Right atrium auricular region (tissue), 2 donors: ENCODE measurements at regions not wholly inside any gene's neighbourhood (a gene's known extent, or its start where the extent isn't known, plus 50 kb on each side); places are given as distances from the start of the nearest gene placed in this dataset.
"Not testable (repeated sequence)": the region's sequence is repeated elsewhere in the genome, so short reads cannot be mapped to it uniquely, and the experiment has no call there.

Experiments
- DNase-seq: peaks from one replicate; pipeline ENCODE4 v3.0.0-alpha.2; 2019; ENCODE audit warnings: low spot score
- H3K27ac ChIP-seq, 2 donors: fragments of 200-600 bp; sonication (generic); 1 replicate in 1 of 2; 2 replicates in 1 of 2; pipeline ENCODE4 v1.5.1; 2016 to 2019
- H3K27me3 ChIP-seq, 2 donors: fragments of 200-600 bp; sonication (generic); one replicate each; pipeline versions ENCODE4 v1.5.1 to v1.6.0; 2017 to 2019
- H3K36me3 ChIP-seq: fragments of 200-600 bp; sonication (generic); one replicate; pipeline ENCODE4 v1.5.1; 2016
- H3K4me1 ChIP-seq, 2 donors: fragments of 200-600 bp; sonication (generic); one replicate each; pipeline versions ENCODE4 v1.5.1 to v1.6.0; 2017 to 2019
- H3K4me3 ChIP-seq, 2 donors: fragments of 200-600 bp; sonication (generic); 1 replicate in 1 of 2; 2 replicates in 1 of 2; pipeline ENCODE4 v1.5.1; 2017 to 2019; ENCODE audit warnings: mild to moderate bottlenecking in 1 of 2, moderate library complexity in 1 of 2
- H3K9me3 ChIP-seq, 2 donors: fragments of 200-600 bp; sonication (generic); one replicate each; pipeline ENCODE4 v1.5.1; 2019
- TF ChIP-seq, protein P1 (sequence below), 2 donors: fragments of 200-600 bp; sonication (generic); IDR thresholded peaks; one replicate each; pipeline ENCODE4 v1.5.1; 2019; ENCODE audit warnings: antibody characterized with exemption in 2 of 2

DNA sequence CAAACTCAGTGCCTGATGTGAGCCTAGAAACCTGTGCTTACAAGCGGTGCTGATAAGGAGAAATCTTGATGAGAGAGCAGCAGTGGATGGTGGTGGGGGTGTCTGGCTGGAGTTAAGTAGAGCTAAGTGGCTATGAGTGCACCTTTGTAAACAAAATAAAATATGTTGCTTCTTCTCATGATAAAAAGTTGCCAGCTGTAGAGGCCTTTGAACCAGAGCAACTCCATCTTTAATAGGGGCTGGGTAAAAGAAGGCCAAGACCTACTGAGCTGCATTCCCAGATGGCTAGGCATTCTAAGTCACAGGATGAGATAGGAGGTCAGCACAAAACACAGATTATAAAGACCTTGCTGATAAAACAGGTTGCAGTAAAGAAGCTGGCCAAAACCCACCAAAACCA, 107.6 kb upstream of the FAM3C start:
- no peaks in the 10 kb centered on the region for H3K36me3 ChIP-seq
- no peak for DNase-seq
- TF ChIP-seq, protein P1, sequence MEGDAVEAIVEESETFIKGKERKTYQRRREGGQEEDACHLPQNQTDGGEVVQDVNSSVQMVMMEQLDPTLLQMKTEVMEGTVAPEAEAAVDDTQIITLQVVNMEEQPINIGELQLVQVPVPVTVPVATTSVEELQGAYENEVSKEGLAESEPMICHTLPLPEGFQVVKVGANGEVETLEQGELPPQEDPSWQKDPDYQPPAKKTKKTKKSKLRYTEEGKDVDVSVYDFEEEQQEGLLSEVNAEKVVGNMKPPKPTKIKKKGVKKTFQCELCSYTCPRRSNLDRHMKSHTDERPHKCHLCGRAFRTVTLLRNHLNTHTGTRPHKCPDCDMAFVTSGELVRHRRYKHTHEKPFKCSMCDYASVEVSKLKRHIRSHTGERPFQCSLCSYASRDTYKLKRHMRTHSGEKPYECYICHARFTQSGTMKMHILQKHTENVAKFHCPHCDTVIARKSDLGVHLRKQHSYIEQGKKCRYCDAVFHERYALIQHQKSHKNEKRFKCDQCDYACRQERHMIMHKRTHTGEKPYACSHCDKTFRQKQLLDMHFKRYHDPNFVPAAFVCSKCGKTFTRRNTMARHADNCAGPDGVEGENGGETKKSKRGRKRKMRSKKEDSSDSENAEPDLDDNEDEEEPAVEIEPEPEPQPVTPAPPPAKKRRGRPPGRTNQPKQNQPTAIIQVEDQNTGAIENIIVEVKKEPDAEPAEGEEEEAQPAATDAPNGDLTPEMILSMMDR (IDR thresholded peaks at IDR 0.05) = no peak
- no peak overlapping the region for H3K27ac ChIP-seq
- H3K4me3 ChIP-seq = no peak overlapping the region
- H3K4me1 ChIP-seq = no peaks in the 10 kb centered on the region
- peaks cover 0 to 21% of the 10 kb centered on the region in 2 donors for H3K9me3 ChIP-seq
- no peaks in the 10 kb centered on the region for H3K27me3 ChIP-seq

DNA sequence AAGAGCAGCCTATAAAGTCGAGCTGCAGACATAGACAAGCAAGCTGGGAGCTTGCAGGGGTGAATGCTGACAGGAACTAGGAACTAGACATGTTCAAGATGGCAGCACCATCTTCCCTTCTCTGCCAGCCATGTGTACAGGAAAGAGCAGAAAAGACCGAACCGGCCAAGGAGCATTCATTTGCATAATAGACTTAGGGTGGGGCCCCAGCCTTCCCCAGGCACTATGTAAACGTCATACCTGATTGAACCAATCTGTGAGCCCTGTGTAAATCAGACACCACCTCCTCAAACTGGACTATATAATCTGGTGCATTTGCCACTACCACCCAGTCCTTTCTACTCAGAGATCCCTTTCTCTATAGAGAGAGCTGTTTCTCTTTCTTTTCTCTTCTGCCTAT, 106.9 kb upstream of the FAM3C start:
- no peak for DNase-seq
- Histone ChIP-seq H3K27me3 (no peaks in the 10 kb centered on the region), H3K27ac (no peak overlapping the region), H3K36me3 (no peaks in the 10 kb centered on the region), H3K4me1 (no peaks in the 10 kb centered on the region), H3K4me3 (no peak overlapping the region), H3K9me3 (peaks cover 0 to 22% of the 10 kb centered on the region in 2 donors)
- TF ChIP-seq, protein P1 (IDR thresholded peaks at IDR 0.05) = no peak

DNA sequence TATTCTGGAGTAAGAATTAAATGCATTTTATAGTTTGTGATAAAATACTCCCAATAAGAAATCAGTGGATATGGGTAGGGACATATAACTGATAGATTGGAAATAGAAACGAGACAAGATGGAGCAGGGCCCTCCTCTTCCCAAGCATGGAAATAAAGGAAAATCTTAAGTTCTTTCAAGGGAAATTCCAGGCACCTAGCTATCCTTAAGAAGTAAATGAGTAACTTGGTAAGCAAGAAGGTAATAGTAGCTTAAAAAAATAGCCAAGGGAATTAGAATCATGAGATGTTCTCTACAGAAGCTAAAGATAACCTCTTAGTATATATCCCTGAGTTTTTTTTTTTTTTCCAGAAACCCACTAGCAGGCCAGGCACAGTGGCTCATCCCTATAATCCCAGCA, 105.5 kb upstream of the FAM3C start:
- no peak for DNase-seq
- Histone ChIP-seq H3K27ac (no peak overlapping the region), H3K4me3 (no peak overlapping the region), H3K9me3 (peaks cover 0 to 30% of the 10 kb centered on the region in 2 donors), H3K27me3 (no peaks in the 10 kb centered on the region), H3K36me3 (no peaks in the 10 kb centered on the region), H3K4me1 (no peaks in the 10 kb centered on the region)
- TF ChIP-seq, protein P1 (IDR thresholded peaks at IDR 0.05) = no peak

GRCh38 chr7:121500360-121501058, 104.4 kb upstream of the FAM3C start:
- TF ChIP-seq, protein P1 (IDR thresholded peaks at IDR 0.05) = no peak
- DNase-seq = no peak
- H3K36me3 ChIP-seq = no peaks in the 10 kb centered on the region

GRCh38 chr7:121499624-121500023, 103.5 kb upstream of the FAM3C start:
- Histone ChIP-seq H3K4me3 (no peak overlapping the region), H3K9me3 (peaks cover 0 to 11% of the 10 kb centered on the region in 2 donors), H3K4me1 (no peaks in the 10 kb centered on the region), H3K27ac (no peak overlapping the region), H3K27me3 (no peaks in the 10 kb centered on the region), H3K36me3 (no peaks in the 10 kb centered on the region)
- TF ChIP-seq, protein P1 (IDR thresholded peaks at IDR 0.05) = no peak
- DNase-seq = no peak

More at GRCh38 chr7:121500360-121501058, 104.4 kb upstream of the FAM3C start:
- Histone ChIP-seq H3K4me3 (no peak overlapping the region), H3K27ac (no peak overlapping the region), H3K4me1 (no peaks in the 10 kb centered on the region), H3K27me3 (no peaks in the 10 kb centered on the region), H3K9me3 (peaks cover 0 to 20% of the 10 kb centered on the region in 2 donors)

DNA sequence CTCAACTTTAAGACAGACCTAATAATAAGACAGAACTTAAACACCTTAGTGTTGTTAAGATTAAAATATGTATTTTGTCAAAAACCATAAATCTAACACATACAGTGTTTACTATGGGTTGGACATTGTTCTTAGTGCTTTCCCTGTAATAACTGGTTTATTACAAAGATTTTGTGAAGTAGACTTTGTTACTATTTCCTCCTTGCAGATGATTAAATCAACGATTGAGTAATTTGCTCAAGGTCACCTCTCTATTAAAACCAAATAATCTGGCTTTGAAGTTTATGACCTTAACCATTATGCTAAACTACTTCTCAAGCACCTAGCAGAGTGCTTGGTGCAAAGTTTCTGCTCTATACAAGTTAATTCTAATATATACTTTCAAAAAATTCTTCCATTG, 102.7 kb upstream of the FAM3C start:
- H3K9me3 ChIP-seq = peaks cover 0 to 9% of the 10 kb centered on the region in 2 donors
- no peak overlapping the region for H3K27ac ChIP-seq
- no peaks in the 10 kb centered on the region for H3K4me1 ChIP-seq
- no peak for DNase-seq
- TF ChIP-seq, protein P1 (IDR thresholded peaks at IDR 0.05) = no peak
- H3K36me3 ChIP-seq = no peaks in the 10 kb centered on the region
- no peak overlapping the region for H3K4me3 ChIP-seq
- no peaks in the 10 kb centered on the region for H3K27me3 ChIP-seq

GRCh38 chr7:121497545-121497944, 101.4 kb upstream of the FAM3C start:
- H3K9me3 ChIP-seq, H3K27ac ChIP-seq, H3K27me3 ChIP-seq, H3K4me3 ChIP-seq, H3K4me1 ChIP-seq, H3K36me3 ChIP-seq, DNase-seq: not testable (repeated sequence)
